HG03565 (cell line): ENCODE measurements at regions not wholly inside any gene's neighbourhood (a gene's known extent, or its start where the extent isn't known, plus 50 kb on each side); places are given as distances from the start of the nearest gene placed in this dataset.

Experiments
- ATAC-seq: cut with Tn5 transposase; IDR thresholded peaks from one replicate; pipeline ENCODE4 v1.9.1; 2021; ENCODE audit warnings: mild to moderate bottlenecking, moderate library complexity; ENCODE audit not compliant: unreplicated experiment

GRCh38 chr9:81132796-81133195 lies 556.6 kb downstream of the TLE1 start:
- ATAC-seq, result no peak

DNA sequence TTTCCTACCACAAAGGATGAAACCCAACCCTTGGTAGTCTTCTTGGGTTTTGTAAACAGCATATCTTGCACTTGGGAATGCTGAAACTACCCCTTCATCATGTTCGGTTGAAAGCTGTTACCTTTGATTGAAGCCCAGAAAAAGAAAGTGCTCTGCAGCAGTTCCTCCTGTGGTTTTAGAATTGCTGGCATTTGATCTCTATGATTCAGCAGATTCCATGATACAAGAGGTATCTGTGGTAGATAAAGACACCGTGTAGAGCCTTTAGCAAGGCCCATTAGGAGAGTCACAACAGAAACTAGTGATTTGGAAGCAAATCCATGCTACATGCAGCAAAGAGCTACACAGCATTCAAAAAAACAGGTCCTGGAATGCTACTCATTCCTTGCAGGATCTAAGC lies 557.0 kb downstream of the TLE1 start:
- ATAC-seq, result no peak

DNA sequence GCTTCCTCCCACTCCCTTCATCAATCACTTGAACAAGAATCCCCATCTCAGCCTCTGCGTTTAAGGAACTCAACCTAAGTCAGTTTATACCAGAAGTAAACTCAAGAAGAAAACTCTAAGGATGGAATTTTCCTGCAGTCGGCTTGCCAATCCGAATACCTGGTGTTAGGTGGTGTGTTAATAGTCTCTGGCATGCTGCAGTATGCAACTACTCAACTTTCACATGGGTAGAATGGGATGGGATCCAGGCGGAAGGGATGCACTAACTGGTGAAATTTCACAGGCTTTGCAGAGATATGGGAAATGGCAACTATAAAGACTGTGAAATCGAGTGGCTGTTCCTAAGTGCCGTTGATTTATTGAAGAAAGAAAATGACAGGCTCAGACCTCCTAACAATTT lies 560.6 kb downstream of the TLE1 start:
- no peak for ATAC-seq

- no peak for ATAC-seq
Observed at GRCh38 chr9:81125446-81126092, 563.8 kb downstream of the TLE1 start.

DNA sequence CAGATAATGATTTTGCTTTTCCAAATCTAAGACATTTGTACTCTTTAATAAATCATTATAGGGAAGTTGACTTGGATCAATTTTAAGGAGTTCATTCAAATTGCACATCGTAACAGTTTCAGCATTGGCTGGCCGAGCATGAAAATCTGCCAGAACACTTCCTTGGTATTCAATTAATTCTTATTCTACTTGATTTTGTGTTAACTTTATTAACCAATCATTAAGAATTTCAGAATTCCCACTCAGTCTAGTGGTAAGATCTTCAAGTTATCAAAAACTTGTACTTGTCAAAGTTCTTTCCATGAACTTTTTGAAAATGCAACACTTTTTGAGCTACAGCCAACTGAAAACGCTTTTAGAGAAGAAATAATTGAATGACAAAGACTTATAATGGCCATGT lies 565.8 kb downstream of the TLE1 start:
- ATAC-seq, result no peak

DNA sequence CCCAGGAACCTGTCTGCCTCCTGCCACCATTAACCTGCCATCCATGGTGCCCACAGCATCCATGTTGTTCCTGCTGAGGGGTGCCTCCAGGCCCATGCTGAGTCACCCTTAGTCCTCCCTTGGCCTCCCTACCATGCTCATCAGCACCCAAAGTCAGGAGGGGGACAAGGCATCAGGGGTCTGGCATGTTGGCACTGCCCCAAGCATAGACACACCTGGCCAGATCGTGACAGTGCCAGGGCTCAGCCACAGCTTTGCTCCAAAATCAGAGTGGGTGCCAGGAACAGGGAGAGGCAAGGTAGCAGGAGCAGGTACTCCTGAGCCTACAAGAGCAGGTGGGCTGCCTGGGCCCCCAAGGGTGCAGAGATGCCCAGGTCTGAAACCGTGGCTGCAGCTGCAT lies 566.6 kb downstream of the TLE1 start:
- ATAC-seq, result no peak

DNA sequence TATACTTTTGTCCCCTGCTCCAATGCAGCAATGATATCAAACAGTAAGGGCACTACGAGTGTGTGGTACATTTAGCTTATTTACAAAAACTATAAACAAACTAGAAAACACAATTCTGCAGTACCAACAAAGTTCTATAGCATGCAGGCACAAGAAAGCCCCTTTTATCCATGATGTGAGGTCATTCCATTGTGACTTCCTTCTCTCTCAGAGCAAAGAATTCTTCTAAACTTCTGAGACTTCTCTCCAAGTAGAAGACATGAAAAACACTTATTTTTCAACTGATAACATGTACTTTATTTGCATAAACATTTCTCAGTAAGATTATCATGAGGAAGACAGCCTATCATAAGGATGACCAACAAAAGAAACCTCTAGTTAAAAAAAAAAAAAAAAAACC lies 569.8 kb downstream of the TLE1 start:
- ATAC-seq, result no peak

- ATAC-seq, result no peak
Observed at GRCh38 chr9:81118416-81118815, 570.9 kb downstream of the TLE1 start.

GRCh38 chr9:81116340-81117137 lies 572.8 kb downstream of the TLE1 start:
- no peak for ATAC-seq

- peak; percentile 53 for ATAC-seq
Observed at GRCh38 chr9:81113453-81114124, 575.8 kb downstream of the TLE1 start.

DNA sequence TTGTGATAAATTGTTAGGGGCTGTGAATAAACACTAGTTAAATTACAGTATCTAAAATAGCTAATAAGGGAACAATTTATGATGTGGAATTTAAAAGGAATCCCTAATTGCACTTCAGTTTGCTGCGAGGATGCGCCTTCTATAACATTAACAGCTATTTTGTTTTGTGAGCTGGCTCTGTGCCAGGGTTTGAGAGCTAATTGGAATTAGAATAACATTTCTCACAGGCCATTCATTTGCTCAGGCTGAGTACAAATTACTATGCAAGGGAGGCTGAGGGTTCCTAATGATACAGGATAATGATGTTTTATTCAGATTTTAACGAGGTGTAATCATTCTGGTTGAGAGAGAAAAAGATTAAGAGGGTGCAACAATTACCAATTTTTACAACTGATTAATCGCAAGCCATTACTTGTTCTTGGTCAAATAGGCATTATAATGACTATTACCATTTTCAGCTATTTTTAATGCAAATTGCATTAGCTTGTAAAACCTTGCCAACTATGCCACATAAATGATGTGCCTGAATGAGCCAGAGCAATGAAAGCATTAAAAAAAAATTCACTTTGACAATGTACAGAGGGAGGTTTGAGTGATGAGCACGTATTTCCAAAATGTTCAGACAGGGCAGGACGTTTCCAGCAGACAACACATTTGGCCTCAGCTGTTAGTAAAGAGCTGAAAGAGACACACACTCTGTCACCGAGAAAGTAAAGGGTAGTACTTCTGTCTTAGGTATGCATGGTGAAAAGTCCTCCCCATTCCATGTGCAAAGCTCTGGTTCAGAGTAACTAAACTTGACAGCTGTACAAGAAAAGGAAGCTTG lies 576.5 kb downstream of the TLE1 start:
- no peak for ATAC-seq

DNA sequence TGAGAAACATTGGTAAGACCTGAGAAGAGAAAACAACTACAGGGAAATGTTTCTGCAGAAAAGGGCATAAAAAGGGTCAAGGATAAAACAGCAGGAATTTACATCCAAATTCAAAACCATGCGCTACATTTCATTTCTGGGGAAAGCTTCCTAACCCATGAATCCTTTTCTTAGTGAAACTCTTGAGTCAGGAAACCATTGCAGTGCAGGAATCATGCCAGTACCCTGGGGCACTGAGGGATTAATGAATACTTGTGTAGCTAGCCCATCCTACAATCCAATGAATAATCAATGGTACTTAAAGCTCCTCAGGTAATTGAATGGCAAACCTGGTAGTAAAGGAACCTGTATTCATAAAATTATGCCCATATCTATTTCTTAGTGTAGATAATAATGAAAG lies 580.5 kb downstream of the TLE1 start:
- no peak for ATAC-seq

- no peak for ATAC-seq
Observed at GRCh38 chr9:81108391-81108790, 581.0 kb downstream of the TLE1 start.

DNA sequence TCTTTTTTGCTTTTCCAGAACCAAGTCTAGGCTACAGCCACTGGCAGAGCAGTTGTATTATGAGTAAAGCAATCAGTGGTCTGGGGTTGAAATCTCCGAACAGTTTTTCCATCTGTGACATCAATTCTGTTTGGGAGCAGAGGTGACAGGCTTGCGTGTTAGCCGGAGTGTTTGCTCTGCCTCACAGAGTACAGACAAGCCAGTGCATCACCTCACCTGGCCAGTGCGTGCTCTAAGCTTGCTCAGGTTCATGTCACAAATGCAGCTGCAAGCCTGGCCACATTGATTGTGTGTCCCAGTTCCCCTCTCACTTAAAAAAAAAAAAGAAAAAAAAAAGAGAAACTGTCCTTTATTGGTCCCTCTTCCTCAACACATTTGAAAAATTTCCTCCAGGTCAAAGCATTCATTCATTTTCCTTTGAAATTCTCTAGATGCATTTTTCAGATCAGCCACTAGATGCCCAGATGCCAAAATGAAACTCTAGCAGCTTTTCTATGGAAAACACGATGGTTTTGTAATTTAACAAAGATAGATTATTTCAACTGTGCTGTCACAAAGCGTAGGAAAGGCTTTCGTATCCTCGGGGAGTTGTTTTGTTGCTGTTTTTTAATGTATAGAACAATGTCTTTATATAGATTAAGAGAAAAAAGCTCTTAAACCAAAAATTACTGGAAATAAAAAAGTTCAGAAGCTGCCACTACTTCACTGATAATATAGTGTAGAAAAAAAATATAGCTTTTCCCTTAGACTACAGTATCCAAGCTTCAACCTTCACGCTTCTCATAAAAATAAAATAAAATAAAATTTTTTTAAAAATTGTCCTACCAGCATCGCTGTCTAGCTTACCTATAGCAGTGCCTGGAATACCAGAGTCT lies 585.5 kb downstream of the TLE1 start:
- no peak for ATAC-seq

DNA sequence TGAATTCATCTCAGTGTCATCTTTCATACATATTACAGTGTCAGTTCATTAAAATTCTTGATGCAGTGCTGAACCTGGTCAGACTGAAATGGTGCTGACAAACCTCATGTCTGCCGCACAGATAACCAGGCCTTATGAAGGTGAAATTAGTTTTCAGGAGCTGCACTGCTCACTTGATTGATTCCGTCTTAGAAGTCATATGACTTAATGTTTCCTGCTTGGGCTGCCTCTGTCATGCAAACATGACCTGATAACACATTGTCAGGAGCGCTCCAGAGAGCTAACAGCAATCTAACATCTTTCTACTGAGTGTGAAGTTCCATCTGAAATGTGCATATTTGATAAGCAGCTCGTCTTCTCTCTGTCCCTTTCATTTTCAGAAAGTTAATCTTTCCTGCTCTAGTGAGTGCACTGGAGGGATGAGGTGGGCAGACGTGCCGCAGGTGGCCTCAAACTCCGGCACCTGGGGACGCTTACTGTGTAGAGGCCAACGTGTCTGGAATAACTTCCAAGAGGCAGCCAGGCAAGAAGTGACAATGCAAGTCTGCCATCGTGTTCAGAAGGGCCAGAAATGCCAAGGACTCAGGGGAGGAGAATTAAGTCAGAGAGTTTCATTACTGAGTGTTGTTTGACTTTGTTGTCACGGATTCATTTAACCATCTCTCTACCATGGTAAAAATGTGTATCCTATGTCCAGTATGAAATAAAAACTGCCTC lies 592.1 kb downstream of the TLE1 start:
- no peak for ATAC-seq

- ATAC-seq, result no peak
Observed at GRCh38 chr9:81096625-81097024, 592.7 kb downstream of the TLE1 start.

DNA sequence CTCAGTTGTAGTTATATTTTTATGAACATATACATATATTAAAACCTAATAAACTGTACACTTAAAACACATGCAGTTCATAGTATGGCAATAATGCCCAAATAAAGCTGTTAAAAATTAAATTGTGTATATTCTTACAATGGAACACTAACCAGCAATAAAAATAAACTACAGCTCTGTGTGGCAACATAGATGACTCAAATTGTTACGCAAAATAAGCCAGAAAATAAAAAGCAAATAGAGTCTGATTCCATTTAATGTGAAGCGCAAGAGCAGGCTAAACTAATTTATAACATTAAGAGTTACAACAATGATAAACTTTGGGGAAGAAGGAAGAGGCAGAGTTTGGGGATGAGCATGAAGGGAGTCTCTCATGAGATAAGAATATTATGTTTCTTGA lies 597.3 kb downstream of the TLE1 start:
- no peak for ATAC-seq

DNA sequence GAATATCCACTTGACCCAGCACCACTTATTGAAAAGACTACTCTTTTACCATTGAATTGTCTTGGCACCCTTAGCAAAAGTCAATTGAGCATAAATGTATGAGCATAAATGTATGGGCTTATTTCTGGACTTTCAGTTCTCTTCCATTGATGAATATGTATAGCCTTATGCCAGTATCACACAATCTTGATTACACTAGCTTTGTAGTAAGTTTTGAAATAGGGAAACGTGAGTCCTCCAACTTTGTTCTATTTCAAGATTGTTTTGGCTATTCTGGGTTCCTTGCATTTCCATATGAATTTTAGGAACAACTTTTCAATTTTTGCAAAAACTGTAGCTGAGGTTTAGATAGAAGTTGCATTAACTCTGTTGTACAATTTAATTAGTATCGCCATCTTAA lies 601.0 kb downstream of the TLE1 start:
- ATAC-seq, result no peak

- no peak for ATAC-seq
Observed at GRCh38 chr9:81086416-81086815, 602.9 kb downstream of the TLE1 start.
